ENCODE measurements at regions not wholly inside any gene's neighbourhood (a gene's known extent, or its start where the extent isn't known, plus 50 kb on each side); places are given as distances from the start of the nearest gene placed in this dataset.

DNA sequence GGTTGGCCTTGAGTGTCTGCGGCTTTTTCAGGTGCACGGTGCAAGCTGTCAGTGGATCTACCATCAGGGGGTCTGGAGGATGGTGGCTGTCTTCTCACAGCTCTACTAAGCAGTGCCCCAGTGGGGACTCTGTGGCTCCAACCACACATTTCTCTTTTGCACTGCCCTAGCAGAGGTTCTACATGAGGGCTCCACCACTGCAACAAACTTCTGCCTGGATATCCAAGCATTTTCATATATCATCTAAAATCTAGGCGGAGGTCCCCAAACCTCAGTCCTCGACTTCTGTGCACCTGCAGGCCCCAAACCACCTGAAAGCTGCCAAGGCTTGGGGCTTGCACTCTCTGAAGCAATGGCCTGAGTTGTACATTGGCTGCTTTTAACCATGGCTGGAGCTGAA lies 601.5 kb downstream of the MTRR start:
- TF ChIP-seq ZNF8 (CRISPR knock-in tag; IDR thresholded peaks at IDR 0.05) (no peak), ARNTL (CRISPR knock-in tag; IDR thresholded peaks at IDR 0.05; ENCODE audit: borderline replicate concordance, low read depth) (no peak), OSR1 (CRISPR knock-in tag; IDR thresholded peaks at IDR 0.05) (no peak), ZFP3 (CRISPR knock-in tag; IDR thresholded peaks at IDR 0.05) (no peak), CSDC2 (CRISPR knock-in tag; IDR thresholded peaks at IDR 0.05) (no peak), RARB (CRISPR knock-in tag; IDR thresholded peaks at IDR 0.05) (no peak), PATZ1 (CRISPR knock-in tag; IDR thresholded peaks at IDR 0.05; ENCODE audit: borderline replicate concordance) (no peak), BACH2 (CRISPR knock-in tag; IDR thresholded peaks at IDR 0.05; ENCODE audit: borderline replicate concordance) (no peak)
- TF ChIP-seq, protein P1, sequence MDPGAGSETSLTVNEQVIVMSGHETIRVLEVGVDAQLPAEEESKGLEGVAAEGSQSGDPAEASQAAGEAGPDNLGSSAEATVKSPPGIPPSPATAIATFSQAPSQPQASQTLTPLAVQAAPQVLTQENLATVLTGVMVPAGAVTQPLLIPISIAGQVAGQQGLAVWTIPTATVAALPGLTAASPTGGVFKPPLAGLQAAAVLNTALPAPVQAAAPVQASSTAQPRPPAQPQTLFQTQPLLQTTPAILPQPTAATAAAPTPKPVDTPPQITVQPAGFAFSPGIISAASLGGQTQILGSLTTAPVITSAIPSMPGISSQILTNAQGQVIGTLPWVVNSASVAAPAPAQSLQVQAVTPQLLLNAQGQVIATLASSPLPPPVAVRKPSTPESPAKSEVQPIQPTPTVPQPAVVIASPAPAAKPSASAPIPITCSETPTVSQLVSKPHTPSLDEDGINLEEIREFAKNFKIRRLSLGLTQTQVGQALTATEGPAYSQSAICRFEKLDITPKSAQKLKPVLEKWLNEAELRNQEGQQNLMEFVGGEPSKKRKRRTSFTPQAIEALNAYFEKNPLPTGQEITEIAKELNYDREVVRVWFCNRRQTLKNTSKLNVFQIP (CRISPR knock-in tag; IDR thresholded peaks at IDR 0.05; ENCODE audit: borderline replicate concordance, low read depth) = no peak
- TF ChIP-seq, protein P2, sequence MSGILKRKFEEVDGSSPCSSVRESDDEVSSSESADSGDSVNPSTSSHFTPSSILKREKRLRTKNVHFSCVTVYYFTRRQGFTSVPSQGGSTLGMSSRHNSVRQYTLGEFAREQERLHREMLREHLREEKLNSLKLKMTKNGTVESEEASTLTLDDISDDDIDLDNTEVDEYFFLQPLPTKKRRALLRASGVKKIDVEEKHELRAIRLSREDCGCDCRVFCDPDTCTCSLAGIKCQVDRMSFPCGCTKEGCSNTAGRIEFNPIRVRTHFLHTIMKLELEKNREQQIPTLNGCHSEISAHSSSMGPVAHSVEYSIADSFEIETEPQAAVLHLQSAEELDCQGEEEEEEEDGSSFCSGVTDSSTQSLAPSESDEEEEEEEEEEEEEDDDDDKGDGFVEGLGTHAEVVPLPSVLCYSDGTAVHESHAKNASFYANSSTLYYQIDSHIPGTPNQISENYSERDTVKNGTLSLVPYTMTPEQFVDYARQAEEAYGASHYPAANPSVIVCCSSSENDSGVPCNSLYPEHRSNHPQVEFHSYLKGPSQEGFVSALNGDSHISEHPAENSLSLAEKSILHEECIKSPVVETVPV (CRISPR knock-in tag; IDR thresholded peaks at IDR 0.05) = no peak
- TF ChIP-seq, protein P3, sequence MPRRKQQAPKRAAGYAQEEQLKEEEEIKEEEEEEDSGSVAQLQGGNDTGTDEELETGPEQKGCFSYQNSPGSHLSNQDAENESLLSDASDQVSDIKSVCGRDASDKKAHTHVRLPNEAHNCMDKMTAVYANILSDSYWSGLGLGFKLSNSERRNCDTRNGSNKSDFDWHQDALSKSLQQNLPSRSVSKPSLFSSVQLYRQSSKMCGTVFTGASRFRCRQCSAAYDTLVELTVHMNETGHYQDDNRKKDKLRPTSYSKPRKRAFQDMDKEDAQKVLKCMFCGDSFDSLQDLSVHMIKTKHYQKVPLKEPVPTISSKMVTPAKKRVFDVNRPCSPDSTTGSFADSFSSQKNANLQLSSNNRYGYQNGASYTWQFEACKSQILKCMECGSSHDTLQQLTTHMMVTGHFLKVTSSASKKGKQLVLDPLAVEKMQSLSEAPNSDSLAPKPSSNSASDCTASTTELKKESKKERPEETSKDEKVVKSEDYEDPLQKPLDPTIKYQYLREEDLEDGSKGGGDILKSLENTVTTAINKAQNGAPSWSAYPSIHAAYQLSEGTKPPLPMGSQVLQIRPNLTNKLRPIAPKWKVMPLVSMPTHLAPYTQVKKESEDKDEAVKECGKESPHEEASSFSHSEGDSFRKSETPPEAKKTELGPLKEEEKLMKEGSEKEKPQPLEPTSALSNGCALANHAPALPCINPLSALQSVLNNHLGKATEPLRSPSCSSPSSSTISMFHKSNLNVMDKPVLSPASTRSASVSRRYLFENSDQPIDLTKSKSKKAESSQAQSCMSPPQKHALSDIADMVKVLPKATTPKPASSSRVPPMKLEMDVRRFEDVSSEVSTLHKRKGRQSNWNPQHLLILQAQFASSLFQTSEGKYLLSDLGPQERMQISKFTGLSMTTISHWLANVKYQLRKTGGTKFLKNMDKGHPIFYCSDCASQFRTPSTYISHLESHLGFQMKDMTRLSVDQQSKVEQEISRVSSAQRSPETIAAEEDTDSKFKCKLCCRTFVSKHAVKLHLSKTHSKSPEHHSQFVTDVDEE (CRISPR knock-in tag; IDR thresholded peaks at IDR 0.05) = no peak

All from SK-N-SH treated with all-trans-retinoic acid at 6 μM for 48 hours (cell line).